ENCODE measurements at regions not wholly inside any gene's neighbourhood (a gene's known extent, or its start where the extent isn't known, plus 50 kb on each side); places are given as distances from the start of the nearest gene placed in this dataset.

DNA sequence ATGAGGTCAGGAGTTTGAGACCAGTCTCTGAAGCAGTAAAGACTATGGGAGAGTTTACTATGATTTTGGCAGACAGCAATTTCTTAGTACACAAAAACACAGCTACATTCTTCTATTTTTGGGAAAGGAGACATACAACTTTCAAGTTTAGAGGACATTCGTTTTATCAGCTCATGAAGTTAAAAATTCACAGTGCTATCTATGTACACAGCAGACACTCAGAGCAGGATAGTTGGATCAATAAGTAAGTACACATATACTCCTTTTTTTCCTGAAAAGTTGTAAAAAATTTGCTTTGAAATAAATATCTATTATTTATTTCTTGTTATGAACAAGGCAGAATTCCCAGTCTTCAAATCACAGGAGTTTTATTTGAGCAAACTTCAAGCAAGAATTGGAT lies 159.7 kb downstream of the SERPINI1 start:
- TF ChIP-seq, protein P1, sequence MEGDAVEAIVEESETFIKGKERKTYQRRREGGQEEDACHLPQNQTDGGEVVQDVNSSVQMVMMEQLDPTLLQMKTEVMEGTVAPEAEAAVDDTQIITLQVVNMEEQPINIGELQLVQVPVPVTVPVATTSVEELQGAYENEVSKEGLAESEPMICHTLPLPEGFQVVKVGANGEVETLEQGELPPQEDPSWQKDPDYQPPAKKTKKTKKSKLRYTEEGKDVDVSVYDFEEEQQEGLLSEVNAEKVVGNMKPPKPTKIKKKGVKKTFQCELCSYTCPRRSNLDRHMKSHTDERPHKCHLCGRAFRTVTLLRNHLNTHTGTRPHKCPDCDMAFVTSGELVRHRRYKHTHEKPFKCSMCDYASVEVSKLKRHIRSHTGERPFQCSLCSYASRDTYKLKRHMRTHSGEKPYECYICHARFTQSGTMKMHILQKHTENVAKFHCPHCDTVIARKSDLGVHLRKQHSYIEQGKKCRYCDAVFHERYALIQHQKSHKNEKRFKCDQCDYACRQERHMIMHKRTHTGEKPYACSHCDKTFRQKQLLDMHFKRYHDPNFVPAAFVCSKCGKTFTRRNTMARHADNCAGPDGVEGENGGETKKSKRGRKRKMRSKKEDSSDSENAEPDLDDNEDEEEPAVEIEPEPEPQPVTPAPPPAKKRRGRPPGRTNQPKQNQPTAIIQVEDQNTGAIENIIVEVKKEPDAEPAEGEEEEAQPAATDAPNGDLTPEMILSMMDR (IDR thresholded peaks at IDR 0.05): no peak
- Histone ChIP-seq H3K36me3 (no peaks in the 10 kb centered on the region), H3K27ac (no peak overlapping the region), H3K27me3 (no peaks in the 10 kb centered on the region), H3K9me3 (no peaks in the 10 kb centered on the region), H3K4me3 (no peak overlapping the region), H3K4me1 (no peaks in the 10 kb centered on the region)
- DNase-seq (ENCODE audit: low spot score): no peak

DNA sequence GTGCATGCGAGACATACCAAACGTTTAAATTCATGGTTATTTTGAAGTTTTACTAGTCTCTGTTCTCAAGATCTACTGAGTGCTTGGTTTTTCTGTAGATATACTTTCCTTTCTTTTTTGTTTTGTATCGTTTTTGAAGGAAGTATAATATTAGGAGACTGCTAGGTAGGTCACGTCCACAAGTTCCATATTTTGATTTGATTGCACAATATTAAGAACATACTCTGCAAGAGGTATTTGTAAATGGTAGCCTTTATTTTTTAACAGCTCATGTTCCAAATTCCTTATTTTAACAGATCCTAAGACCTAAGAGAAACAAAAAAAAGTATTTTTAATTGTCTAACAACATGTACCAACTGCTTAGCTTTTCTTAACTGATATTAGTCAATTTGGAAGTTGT lies 156.7 kb downstream of the SERPINI1 start:
- Histone ChIP-seq H3K4me3 (no peak overlapping the region), H3K4me1 (no peaks in the 10 kb centered on the region), H3K9me3 (no peaks in the 10 kb centered on the region), H3K27ac (no peak overlapping the region), H3K27me3 (no peaks in the 10 kb centered on the region), H3K36me3 (no peaks in the 10 kb centered on the region)
- no peak for DNase-seq (ENCODE audit: low spot score)
- TF ChIP-seq, protein P1 (IDR thresholded peaks at IDR 0.05): no peak

DNA sequence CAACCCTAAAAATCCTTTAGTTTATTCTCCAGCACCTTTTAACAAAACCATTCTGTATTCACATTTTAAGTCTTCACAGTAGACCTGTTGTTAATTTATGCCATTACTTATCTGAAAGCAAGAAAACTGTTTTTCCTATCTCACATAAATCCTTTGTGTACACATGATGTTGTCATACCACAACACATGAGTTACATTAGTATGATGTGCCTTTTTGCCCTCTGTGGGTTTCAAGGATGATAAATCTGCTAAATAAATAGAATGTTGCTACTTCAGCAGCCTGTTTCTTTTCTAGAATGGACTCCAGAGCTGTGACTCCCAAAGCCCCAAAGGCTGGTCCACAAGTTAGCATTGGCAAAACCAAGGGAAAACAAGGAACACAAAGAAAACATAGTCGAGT lies 151.6 kb downstream of the SERPINI1 start:
- Histone ChIP-seq H3K27me3 (no peaks in the 10 kb centered on the region), H3K9me3 (no peaks in the 10 kb centered on the region), H3K4me1 (no peaks in the 10 kb centered on the region), H3K27ac (no peak overlapping the region), H3K36me3 (no peaks in the 10 kb centered on the region), H3K4me3 (no peak overlapping the region)
- DNase-seq (ENCODE audit: low spot score): no peak
- TF ChIP-seq, protein P1 (IDR thresholded peaks at IDR 0.05): no peak

DNA sequence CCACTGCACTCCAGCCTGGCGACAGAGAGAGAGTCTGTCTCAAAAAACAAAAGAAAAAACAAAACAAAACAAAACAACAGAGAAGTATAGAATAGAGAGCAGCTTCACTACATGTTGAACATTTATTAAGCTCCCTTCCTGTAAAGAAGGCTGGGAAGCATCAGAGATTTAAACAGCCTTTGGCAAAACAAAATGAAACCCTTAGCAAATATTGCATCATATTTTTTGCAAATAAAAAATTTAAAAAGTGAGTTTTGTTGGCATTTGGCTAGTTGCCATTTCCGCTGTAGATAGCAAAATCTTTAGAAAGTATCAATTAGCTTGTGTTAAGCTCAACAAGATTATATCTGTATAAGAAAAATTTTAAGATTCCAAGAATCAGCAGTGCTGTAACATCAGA lies 151.2 kb downstream of the SERPINI1 start:
- no peak overlapping the region for H3K27ac ChIP-seq
- peaks cover 0 to 4% of the 10 kb centered on the region in 2 donors for H3K4me1 ChIP-seq
- TF ChIP-seq, protein P1 (IDR thresholded peaks at IDR 0.05): no peak
- no peak overlapping the region for H3K4me3 ChIP-seq
- H3K36me3 ChIP-seq: no peaks in the 10 kb centered on the region
- no peak for DNase-seq (ENCODE audit: low spot score)
- H3K27me3 ChIP-seq: no peaks in the 10 kb centered on the region
- H3K9me3 ChIP-seq: no peaks in the 10 kb centered on the region

DNA sequence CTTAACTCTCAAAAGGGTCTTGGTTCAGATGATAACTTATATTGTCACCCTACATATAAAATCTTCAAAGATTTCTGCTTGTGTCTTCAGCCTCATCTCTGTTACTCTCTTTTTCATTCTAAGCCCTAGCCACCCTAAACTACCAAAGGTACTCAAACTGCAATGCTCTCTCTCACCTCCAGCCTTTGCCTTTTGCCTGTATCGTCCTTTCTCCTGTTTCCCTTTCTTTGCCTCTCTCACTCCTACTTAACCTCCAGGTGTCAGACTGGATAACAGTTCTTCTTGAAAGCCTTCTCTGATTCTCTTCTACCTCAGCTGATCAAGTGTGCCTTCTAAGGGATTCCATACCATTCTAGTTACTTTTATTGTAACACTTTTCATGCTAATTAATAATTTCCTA lies 149.8 kb downstream of the SERPINI1 start:
- Histone ChIP-seq H3K4me3 (no peak overlapping the region), H3K4me1 (peaks cover 0 to 4% of the 10 kb centered on the region in 2 donors), H3K36me3 (no peaks in the 10 kb centered on the region), H3K9me3 (no peaks in the 10 kb centered on the region), H3K27me3 (no peaks in the 10 kb centered on the region), H3K27ac (no peak overlapping the region)
- DNase-seq (ENCODE audit: low spot score): no peak
- TF ChIP-seq, protein P1 (IDR thresholded peaks at IDR 0.05): no peak

DNA sequence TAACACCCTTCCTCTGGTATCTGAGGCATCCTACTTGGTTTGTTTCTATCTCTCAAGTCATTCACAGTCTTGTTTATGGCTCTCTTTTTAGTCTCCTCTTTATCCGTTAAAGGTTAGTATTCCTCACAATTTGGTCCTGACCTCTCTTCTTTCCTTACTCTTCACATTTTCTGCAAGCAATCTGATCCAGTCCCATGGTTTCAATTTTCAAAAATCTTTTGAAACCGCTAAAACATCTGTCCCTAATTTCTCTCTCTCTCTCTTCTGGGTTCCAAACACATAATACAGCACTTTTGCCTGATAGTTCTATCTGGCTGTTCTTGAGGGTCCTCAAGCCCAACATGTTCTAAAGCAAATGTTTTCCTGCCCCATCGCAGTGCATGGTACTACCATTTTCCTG lies 149.0 kb downstream of the SERPINI1 start:
- Histone ChIP-seq H3K4me1 (peaks cover 0 to 4% of the 10 kb centered on the region in 2 donors), H3K9me3 (no peaks in the 10 kb centered on the region), H3K36me3 (no peaks in the 10 kb centered on the region), H3K27me3 (no peaks in the 10 kb centered on the region), H3K27ac (no peak overlapping the region), H3K4me3 (no peak overlapping the region)
- TF ChIP-seq, protein P1 (IDR thresholded peaks at IDR 0.05): no peak
- DNase-seq (ENCODE audit: low spot score): no peak

Data from right atrium auricular region (tissue), 2 donors.